GM12872 (cell line): ENCODE measurements at regions not wholly inside any gene's neighbourhood (a gene's known extent, or its start where the extent isn't known, plus 50 kb on each side); places are given as distances from the start of the nearest gene placed in this dataset.

ENCODE experiments used
- CTCF ChIP-seq: IDR thresholded peaks from 3 replicates; pipeline ENCODE4 v1.5.1; 2011; ENCODE audit warnings: low read depth, mild to moderate bottlenecking, low read length, moderate library complexity; ENCODE audit not compliant: insufficient read depth

GRCh38 chr16:5770118-5770517 lies 672.5 kb upstream of the EEF2KMT start:
- TF ChIP-seq CTCF: no peak

GRCh38 chr16:5769513-5769912 lies 671.9 kb upstream of the EEF2KMT start:
- TF ChIP-seq CTCF: no peak

- TF ChIP-seq CTCF: no peak
Observed at GRCh38 chr16:5768445-5768844, 670.9 kb upstream of the EEF2KMT start.

- TF ChIP-seq CTCF: no peak
Observed at GRCh38 chr16:5763176-5763575, 665.6 kb upstream of the EEF2KMT start.

- TF ChIP-seq CTCF: no peak
Observed at GRCh38 chr16:5762362-5762761, 664.8 kb upstream of the EEF2KMT start.

- no peak for TF ChIP-seq CTCF
Observed at GRCh38 chr16:5761592-5761991, 664.0 kb upstream of the EEF2KMT start.

GRCh38 chr16:5758281-5758680 lies 660.7 kb upstream of the EEF2KMT start:
- no peak for TF ChIP-seq CTCF

GRCh38 chr16:5756969-5757368 lies 659.4 kb upstream of the EEF2KMT start:
- TF ChIP-seq CTCF: no peak
